Stimulated activated CD4-positive, alpha-beta T cell treated with anti-CD3 and anti-CD28 coated beads, Interleukin-15, amount 100 ng/mL, for 24 hours (primary cell): ENCODE measurements at regions not wholly inside any gene's neighbourhood (a gene's known extent, or its start where the extent isn't known, plus 50 kb on each side); places are given as distances from the start of the nearest gene placed in this dataset.
"Not testable (repeated sequence)": the region's sequence is repeated elsewhere in the genome, so short reads cannot be mapped to it uniquely, and the experiment has no call there.

Experiments
- DNase-seq: peaks from one replicate; pipeline ENCODE4 v3.0.0-alpha.2; 2020

GRCh38 chr15:30845536-30845935, 58.2 kb upstream of the FAN1 start:
- not testable (repeated sequence) for DNase-seq
